WTC11 (cell line): ENCODE measurements at regions not wholly inside any gene's neighbourhood (a gene's known extent, or its start where the extent isn't known, plus 50 kb on each side); places are given as distances from the start of the nearest gene placed in this dataset.
A peak's percentile ranks its signal among the peaks of the same experiment; 100 is the strongest.

ENCODE experiments used
- ATAC-seq: fragments of 200-7000 bp; cut with Tn5 transposase; 2 replicates; pipeline ENCODE4 v1.10.0; 2021; ENCODE audit warnings: mild to moderate bottlenecking, moderate library complexity
- CTCF ChIA-PET: fragments of 300-600 bp; sonication (Branson Sonifier 250); formaldehyde crosslinking; loops from one replicate; lab custom pipeline; 2021; ENCODE audit warnings: antibody characterized with exemption; lab: Charles Lee
- POLR2A ChIA-PET: fragments of 350-600 bp; sonication (Branson Sonifier 250); formaldehyde crosslinking; loops from one replicate; lab custom pipeline; 2021; ENCODE audit warnings: antibody characterized with exemption; lab: Charles Lee
- DNase-seq: peaks from one replicate; pipeline ENCODE4 v3.0.0; 2021; ENCODE audit warnings: low spot score
- H3K27ac Mint-ChIP-seq: 2 replicates; pipeline ENCODE4 v1.8.0; 2021; ENCODE audit warnings: mixed read lengths
- H3K27me3 Mint-ChIP-seq: 2 replicates; pipeline ENCODE4 v1.8.0; 2021; ENCODE audit warnings: low read depth, mild to moderate bottlenecking, moderate library complexity, mixed read lengths
- H3K36me3 Mint-ChIP-seq: 2 replicates; pipeline ENCODE4 v1.8.0; 2021; ENCODE audit warnings: mixed read lengths
- H3K4me1 Mint-ChIP-seq: 2 replicates; pipeline ENCODE4 v1.8.0; 2022; ENCODE audit warnings: mixed read lengths
- H3K4me3 Mint-ChIP-seq: 2 replicates; pipeline ENCODE4 v1.8.0; 2021; ENCODE audit warnings: mild to moderate bottlenecking, moderate library complexity, mixed read lengths
- H3K9me3 Mint-ChIP-seq: 2 replicates; pipeline ENCODE4 v1.8.0; 2021; ENCODE audit warnings: mixed read lengths
- AFF4 ChIP-seq: sonication (generic); formaldehyde crosslinking; IDR thresholded peaks from 2 replicates; pipeline ENCODE4 v1.8.1; 2023; ENCODE audit warnings: mild to moderate bottlenecking, missing genetic modification reagents, borderline replicate concordance
- ATF2 ChIP-seq: sonication (generic); formaldehyde crosslinking; IDR thresholded peaks from 2 replicates; pipeline ENCODE4 v1.8.1; 2022; ENCODE audit warnings: low read depth, missing genetic modification reagents, borderline replicate concordance
- CTCF ChIP-seq: fragments of 200-600 bp; IDR thresholded peaks from 2 replicates; pipeline ENCODE4 v1.8.0; 2022; ENCODE audit warnings: antibody characterized with exemption
- FOXP1 ChIP-seq: sonication (generic); formaldehyde crosslinking; IDR thresholded peaks from 2 replicates; pipeline ENCODE4 v1.8.0; 2022; ENCODE audit warnings: missing genetic modification reagents, mild to moderate bottlenecking, moderate library complexity, borderline replicate concordance
- JAZF1 ChIP-seq: fragments of 250-450 bp; sonication (Bioruptor Pico); IDR thresholded peaks from 2 replicates; pipeline ENCODE4 v1.9.0; 2021; ENCODE audit warnings: moderate library complexity, mild to moderate bottlenecking, inconsistent platforms
- KAT7 ChIP-seq: sonication (generic); formaldehyde crosslinking; IDR thresholded peaks from 2 replicates; pipeline ENCODE4 v1.8.1; 2023; ENCODE audit warnings: missing genetic modification reagents, mild to moderate bottlenecking, borderline replicate concordance
- NFATC4 ChIP-seq: fragments of 250-450 bp; sonication (Bioruptor Pico); IDR thresholded peaks from 2 replicates; pipeline ENCODE4 v1.9.0; 2021; ENCODE audit warnings: mild to moderate bottlenecking
- PREB ChIP-seq: sonication (generic); formaldehyde crosslinking; IDR thresholded peaks from 2 replicates; pipeline ENCODE4 v1.8.1; 2022; ENCODE audit warnings: mild to moderate bottlenecking, missing genetic modification reagents, moderate library complexity, borderline replicate concordance
- SMAD4 ChIP-seq: sonication (generic); formaldehyde crosslinking; IDR thresholded peaks from 2 replicates; pipeline ENCODE4 v1.8.0; 2022; ENCODE audit warnings: mild to moderate bottlenecking, missing genetic modification reagents
- SOX15 ChIP-seq: fragments of 250-450 bp; sonication (Bioruptor Pico); IDR thresholded peaks from 2 replicates; pipeline ENCODE4 v1.9.0; 2021; ENCODE audit warnings: mild to moderate bottlenecking
- USF1 ChIP-seq: sonication (generic); formaldehyde crosslinking; IDR thresholded peaks from 2 replicates; pipeline ENCODE4 v1.8.0; 2022; ENCODE audit warnings: mild to moderate bottlenecking, missing genetic modification reagents
- ZNF232 ChIP-seq: sonication (generic); formaldehyde crosslinking; IDR thresholded peaks from 2 replicates; pipeline ENCODE4 v1.8.0; 2022; ENCODE audit warnings: mild to moderate bottlenecking, missing genetic modification reagents
- ZNF512 ChIP-seq: sonication (generic); formaldehyde crosslinking; IDR thresholded peaks from 2 replicates; pipeline ENCODE4 v1.8.1; 2022; ENCODE audit warnings: missing genetic modification reagents, borderline replicate concordance

GRCh38 chr11:80167766-80168165 is 726.9 kb upstream of the TENM4 start:
- TF ChIP-seq SOX15 (CRISPR knock-in tag) (no peak), KAT7 (CRISPR knock-in tag) (no peak), JAZF1 (CRISPR knock-in tag) (no peak), AFF4 (CRISPR knock-in tag) (no peak), ZNF512 (CRISPR knock-in tag) (no peak), USF1 (CRISPR knock-in tag) (no peak), NFATC4 (no peak), PREB (CRISPR knock-in tag) (no peak), ZNF232 (CRISPR knock-in tag) (no peak)
- Mint-ChIP-seq H3K4me3 (no peak overlapping the region), H3K4me1 (peaks cover 13% of the 10 kb centered on the region), H3K27me3 (no peaks in the 10 kb centered on the region; the same call in none of the 2 replicates), H3K9me3 (peaks cover 24% of the 10 kb centered on the region), H3K27ac (no peak overlapping the region), H3K36me3 (peaks cover 8% of the 10 kb centered on the region; the same call in 1 of the 2 replicates)
- ATAC-seq (peak; percentile 18; the same call in 1 of the 2 replicates), DNase-seq (no peak)
- CTCF ChIA-PET, result interaction anchor here (0.9 to 1.5 kb wide), 2 partner anchors 10 to 12 kb away, joined by 4 read pairs; no protein-coding TSS in a partner anchor
- POLR2A ChIA-PET, result no interaction called here

- DNase-seq (no peak), ATAC-seq (no peak)
- no peak overlapping the region for H3K4me3 Mint-ChIP-seq
- H3K4me1 Mint-ChIP-seq, result peaks cover 13% of the 10 kb centered on the region
- no peak for TF ChIP-seq CTCF
- TF ChIP-seq ATF2 (CRISPR knock-in tag), result no peak
- TF ChIP-seq FOXP1, result no peak
- TF ChIP-seq SMAD4 (CRISPR knock-in tag), result no peak
- peaks cover 13% of the 10 kb centered on the region for H3K9me3 Mint-ChIP-seq
- H3K27ac Mint-ChIP-seq, result no peak overlapping the region
- H3K36me3 Mint-ChIP-seq, result peaks cover 4% of the 10 kb centered on the region; the same call in 1 of the 2 replicates
- CTCF ChIA-PET, result no interaction called here
- POLR2A ChIA-PET, result no interaction called here
- no peaks in the 10 kb centered on the region; the same call in none of the 2 replicates for H3K27me3 Mint-ChIP-seq
These were observed 724.9 kb upstream of the TENM4 start for GRCh38 chr11:80165744-80166143.
